GM12873 (cell line): ENCODE measurements at regions not wholly inside any gene's neighbourhood (a gene's known extent, or its start where the extent isn't known, plus 50 kb on each side); places are given as distances from the start of the nearest gene placed in this dataset.

Source experiments
- TF ChIP-seq, protein P1 (sequence below): IDR thresholded peaks from 2 replicates; pipeline ENCODE4 v1.5.1; 2012; ENCODE audit warnings: low read depth, mild to moderate bottlenecking, moderate library complexity, low read length, control low read depth; ENCODE audit not compliant: insufficient read depth; ENCODE audit errors: missing control alignments

DNA sequence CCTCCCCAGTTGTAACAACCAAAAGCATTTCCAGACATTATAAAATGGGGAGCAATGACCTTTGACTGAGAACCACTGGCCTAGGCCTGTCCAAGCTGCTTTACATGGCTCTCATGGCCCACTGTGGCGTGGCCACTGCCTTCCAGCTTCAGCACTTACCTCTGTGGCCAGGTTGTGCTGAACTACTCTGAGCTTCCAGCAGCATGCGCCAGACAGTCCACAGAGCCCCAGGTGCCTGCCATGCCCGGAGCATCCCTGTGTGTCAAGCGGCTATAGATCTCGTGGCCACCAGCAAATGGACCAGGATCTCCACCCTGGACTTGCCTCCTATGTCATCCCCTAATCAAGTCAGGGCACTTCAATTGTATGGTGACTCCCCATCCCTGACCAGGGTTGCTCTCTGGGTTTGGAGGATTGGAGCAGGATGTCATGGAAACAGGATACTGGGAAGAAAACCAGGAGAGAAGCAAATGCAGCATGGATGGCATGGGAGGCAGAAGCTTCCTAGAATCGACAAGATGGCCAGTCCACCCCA is 199.7 kb downstream of the UACA start:
- TF ChIP-seq, protein P1, sequence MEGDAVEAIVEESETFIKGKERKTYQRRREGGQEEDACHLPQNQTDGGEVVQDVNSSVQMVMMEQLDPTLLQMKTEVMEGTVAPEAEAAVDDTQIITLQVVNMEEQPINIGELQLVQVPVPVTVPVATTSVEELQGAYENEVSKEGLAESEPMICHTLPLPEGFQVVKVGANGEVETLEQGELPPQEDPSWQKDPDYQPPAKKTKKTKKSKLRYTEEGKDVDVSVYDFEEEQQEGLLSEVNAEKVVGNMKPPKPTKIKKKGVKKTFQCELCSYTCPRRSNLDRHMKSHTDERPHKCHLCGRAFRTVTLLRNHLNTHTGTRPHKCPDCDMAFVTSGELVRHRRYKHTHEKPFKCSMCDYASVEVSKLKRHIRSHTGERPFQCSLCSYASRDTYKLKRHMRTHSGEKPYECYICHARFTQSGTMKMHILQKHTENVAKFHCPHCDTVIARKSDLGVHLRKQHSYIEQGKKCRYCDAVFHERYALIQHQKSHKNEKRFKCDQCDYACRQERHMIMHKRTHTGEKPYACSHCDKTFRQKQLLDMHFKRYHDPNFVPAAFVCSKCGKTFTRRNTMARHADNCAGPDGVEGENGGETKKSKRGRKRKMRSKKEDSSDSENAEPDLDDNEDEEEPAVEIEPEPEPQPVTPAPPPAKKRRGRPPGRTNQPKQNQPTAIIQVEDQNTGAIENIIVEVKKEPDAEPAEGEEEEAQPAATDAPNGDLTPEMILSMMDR, result no peak

DNA sequence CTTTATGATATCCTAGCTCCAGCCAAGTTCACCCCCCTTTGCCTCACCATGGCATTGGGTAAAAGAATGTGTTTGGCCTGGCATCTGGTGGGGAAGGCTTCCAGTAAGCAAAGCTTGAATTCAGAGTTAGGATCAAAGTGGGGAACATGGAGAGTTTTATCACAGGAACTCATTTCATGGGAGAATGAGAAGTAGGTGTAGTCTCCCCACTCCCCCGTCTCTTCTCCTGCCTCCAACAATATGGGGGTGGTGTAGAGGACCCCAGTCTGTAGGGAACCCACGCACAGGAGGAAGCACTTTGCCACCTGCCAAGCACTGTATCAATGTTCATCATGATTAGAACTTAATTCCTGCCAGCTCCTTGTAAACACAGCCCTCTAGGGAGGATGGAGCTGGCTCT is 200.5 kb downstream of the UACA start:
- TF ChIP-seq, protein P1, result no peak

DNA sequence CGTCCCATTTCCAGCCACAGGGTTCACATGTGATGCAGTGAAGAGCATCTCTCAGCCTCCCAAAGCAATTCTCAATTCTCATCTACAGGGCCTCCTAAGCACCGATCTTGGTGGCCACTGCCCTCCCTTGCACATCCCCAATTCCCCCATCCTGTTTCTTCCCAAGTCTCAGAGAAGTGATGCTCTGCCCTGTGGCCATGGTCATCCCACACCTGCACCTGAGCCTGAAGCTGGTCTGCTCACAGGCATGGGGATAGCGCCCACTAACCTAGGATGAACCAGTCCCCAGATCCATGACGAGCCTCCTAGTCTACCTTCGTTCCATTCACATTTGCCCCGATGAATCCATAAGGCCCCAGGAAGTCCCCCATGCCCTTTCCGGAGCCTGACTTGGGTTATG is 201.5 kb downstream of the UACA start:
- TF ChIP-seq, protein P1, result no peak

DNA sequence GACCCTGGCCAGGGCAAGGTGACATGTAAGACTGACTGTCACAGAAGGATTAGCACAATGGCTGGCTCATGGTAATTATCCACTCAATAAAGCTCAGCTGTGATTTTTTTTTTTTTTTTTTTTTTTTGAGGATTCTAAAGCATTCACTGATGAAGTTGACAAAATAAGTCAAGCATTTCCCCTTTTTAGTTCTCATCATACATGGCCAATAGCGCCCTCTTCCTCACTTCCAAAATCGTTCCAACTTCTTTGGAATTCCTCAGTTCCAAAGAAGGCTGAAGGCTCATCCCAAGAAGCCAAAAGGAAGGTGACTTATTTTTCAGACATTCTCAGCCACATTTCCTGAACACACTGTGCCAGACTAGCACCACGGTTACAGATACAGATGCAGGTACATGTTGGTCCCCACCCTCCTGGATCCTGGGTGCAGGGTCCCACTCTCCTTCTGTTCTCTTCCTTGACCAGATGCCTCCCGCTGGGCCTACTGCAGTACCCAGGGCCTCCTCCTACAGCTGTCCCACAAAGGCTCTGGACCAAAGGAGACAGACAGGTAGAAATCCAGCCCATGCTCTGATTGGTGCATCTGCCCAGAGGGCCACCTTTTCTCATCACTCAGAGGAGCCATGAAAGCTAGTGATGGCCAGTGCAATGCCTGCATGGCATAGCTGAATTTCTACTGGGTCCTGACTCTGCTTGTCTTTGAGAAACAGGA is 202.6 kb downstream of the UACA start:
- TF ChIP-seq, protein P1, result no peak

DNA sequence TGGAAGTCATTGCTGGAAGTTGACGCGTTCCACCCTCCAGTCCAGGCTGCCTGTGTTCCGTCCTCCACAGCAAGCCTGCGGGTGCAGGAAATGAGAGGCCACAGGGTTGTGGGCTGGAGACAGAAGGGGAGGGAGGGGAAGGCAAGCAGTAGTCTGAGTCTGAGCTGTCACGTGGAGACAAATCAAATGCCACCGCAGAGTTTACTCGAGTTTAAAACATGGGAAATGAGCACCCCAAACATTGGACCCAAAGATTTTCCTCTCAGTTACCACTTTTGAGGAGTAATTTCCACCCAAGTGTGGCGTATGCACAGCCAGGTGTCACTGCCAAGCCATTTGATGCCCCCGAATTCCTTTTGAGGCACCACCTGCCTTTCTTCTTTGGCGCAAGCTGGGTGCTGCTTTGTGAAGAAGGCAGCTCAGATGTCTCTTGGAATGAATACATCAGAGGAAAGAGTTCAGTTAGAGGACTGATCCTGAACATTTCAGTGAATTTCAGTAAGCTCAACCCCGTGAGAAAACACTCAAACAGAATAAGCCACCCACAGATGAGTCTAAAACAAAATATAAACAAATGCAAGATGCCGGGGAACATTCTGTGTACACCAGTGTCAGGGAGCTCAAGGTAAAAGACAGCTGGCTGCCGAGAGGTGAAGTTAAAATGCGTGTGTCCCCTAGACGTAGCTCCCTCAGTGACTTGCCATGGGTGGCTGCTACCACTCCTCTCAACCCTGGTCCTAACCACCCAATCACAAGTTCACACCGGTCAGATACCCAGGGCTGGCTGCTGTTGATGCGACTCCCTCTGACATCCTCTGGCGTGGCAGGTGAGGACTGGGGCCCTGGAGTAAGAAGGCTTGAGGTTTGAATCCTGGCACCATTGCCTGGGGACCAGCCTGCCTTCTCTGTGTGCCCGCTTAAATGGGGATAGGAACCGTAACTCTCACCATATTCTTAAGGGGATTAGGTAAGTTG is 203.8 kb downstream of the UACA start:
- TF ChIP-seq, protein P1, result no peak

DNA sequence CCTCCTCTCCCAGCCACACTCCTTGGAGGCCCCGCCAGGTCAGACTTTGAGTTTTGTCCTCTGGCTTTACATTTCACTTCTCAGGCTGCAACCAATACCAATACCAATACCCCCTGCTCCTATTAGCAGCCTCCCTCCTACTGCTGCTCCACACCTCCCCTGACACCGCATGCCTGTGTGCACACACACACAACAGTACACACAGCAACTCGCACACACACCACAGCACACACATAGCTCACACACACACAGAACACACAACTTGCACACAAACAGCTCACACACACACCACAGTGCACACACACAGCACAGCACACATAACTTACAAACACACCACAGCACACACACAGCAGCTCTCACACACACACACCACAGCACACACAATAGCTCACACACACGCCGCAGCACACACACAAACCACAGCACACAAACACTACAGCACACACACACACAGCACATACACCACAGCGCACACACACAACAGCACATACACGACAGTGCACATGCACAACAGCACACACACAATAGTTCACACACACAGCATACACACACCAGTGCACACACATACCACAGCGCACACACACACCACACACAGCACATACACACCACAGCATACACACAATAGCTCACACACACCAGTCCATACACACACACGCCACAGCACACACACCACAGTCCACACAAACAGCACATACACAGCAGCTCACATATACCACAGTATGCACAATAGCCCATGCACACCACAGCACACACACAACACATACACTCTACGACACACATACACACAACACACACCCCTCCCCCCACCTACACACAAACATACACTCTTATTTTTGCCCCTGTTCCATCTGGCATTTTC is 204.7 kb downstream of the UACA start:
- TF ChIP-seq, protein P1, result no peak
